RWPE1 (cell line): ENCODE measurements at regions not wholly inside any gene's neighbourhood (a gene's known extent, or its start where the extent isn't known, plus 50 kb on each side); places are given as distances from the start of the nearest gene placed in this dataset.

ENCODE experiments used
- CTCF ChIA-PET: fragments of 350-600 bp; sonication (Branson Sonifier 250); formaldehyde crosslinking; extraction: SDS; loops from one replicate; lab custom pipeline; 2021; lab: Yijun Ruan, JAX
- POLR2A ChIA-PET: fragments of 400-600 bp; formaldehyde crosslinking; extraction: SDS; loops from one replicate; lab custom pipeline; 2020; ENCODE audit warnings: antibody characterized with exemption; ENCODE audit not compliant: low non-redundant PET; lab: Yijun Ruan, JAX
- DNase-seq: peaks from one replicate; pipeline ENCODE4 v3.0.0; 2012; ENCODE audit warnings: low spot score
- H3K27ac ChIP-seq: fragments of 450-650 bp; 2 replicates; pipeline ENCODE4 v1.5.1; 2017
- CTCF ChIP-seq: fragments of 450-650 bp; conservative IDR thresholded peaks from 2 replicates; pipeline ENCODE4 v1.5.1; 2017; ENCODE audit warnings: low read depth, mild to moderate bottlenecking

- DNase-seq = no peak
- no peak for TF ChIP-seq CTCF
- H3K27ac ChIP-seq = no peak overlapping the region
- ChIA-PET CTCF (no interaction called here), POLR2A (no interaction called here)
These were observed 1420.7 kb downstream of the TBC1D22A start for GRCh38 chr22:48182846-48183805.

- no peak overlapping the region for H3K27ac ChIP-seq
- TF ChIP-seq CTCF = no peak
- CTCF ChIA-PET = no interaction called here
- POLR2A ChIA-PET = no interaction called here
- no peak for DNase-seq
These were observed 1419.6 kb downstream of the TBC1D22A start for GRCh38 chr22:48182031-48182430.

- POLR2A ChIA-PET = no interaction called here
- no peak overlapping the region for H3K27ac ChIP-seq
- CTCF ChIA-PET = no interaction called here
- no peak for DNase-seq
- TF ChIP-seq CTCF = no peak
These were observed 1419.0 kb downstream of the TBC1D22A start for GRCh38 chr22:48181263-48181955.

- H3K27ac ChIP-seq = no peak overlapping the region
- POLR2A ChIA-PET = no interaction called here
- CTCF ChIA-PET = no interaction called here
- no peak for TF ChIP-seq CTCF
- no peak for DNase-seq
These were observed 1418.2 kb downstream of the TBC1D22A start for GRCh38 chr22:48180631-48181030.

GRCh38 chr22:48179571-48180546, 1417.4 kb downstream of the TBC1D22A start:
- ChIA-PET POLR2A (no interaction called here), CTCF (no interaction called here)
- no peak for TF ChIP-seq CTCF

GRCh38 chr22:48178536-48178935, 1416.1 kb downstream of the TBC1D22A start:
- no peak for DNase-seq
- CTCF ChIA-PET = no interaction called here
- POLR2A ChIA-PET = no interaction called here
- no peak overlapping the region for H3K27ac ChIP-seq
- TF ChIP-seq CTCF = no peak

More at GRCh38 chr22:48179571-48180546, 1417.4 kb downstream of the TBC1D22A start:
- no peak for DNase-seq
- no peak overlapping the region for H3K27ac ChIP-seq
